Mesendoderm (in vitro differentiated cells): ENCODE measurements at regions not wholly inside any gene's neighbourhood (a gene's known extent, or its start where the extent isn't known, plus 50 kb on each side); places are given as distances from the start of the nearest gene placed in this dataset.
A peak's percentile ranks its signal among the peaks of the same experiment; 100 is the strongest.

Source experiments
- DNase-seq: peaks from one replicate; pipeline ENCODE4 v3.0.0; 2013
- H2AK5ac ChIP-seq: 2 replicates; pipeline ENCODE4 v1.6.1; 2013; ENCODE audit warnings: low read length, inconsistent platforms
- H2BK120ac ChIP-seq: 2 replicates; pipeline ENCODE4 v1.6.1; 2013; ENCODE audit warnings: low read depth, mild to moderate bottlenecking, low read length, moderate library complexity, mixed read lengths
- H2BK15ac ChIP-seq: replicated peaks from 2 replicates; pipeline ENCODE4 v1.6.1; 2013; ENCODE audit warnings: low read depth, mild to moderate bottlenecking, moderate library complexity
- H2BK5ac ChIP-seq: 2 replicates; pipeline ENCODE4 v1.6.1; 2013; ENCODE audit warnings: low read length, inconsistent platforms
- H3K18ac ChIP-seq: 2 replicates; pipeline ENCODE4 v1.6.1; 2013; ENCODE audit warnings: mild to moderate bottlenecking, low read length, mixed read lengths
- H3K23ac ChIP-seq: one replicate; pipeline ENCODE4 v1.6.1; 2013; ENCODE audit warnings: low read length
- H3K27ac ChIP-seq: 2 replicates; pipeline ENCODE4 v1.5.1; 2013; ENCODE audit warnings: low read depth, mild to moderate bottlenecking, inconsistent platforms, low read length, moderate library complexity
- H3K27me3 ChIP-seq: 2 replicates; pipeline ENCODE4 v1.6.1; 2013; ENCODE audit warnings: low read length, control low read depth, mild to moderate bottlenecking, inconsistent platforms; ENCODE audit not compliant: insufficient read depth, poor library complexity
- H3K36me3 ChIP-seq: 2 replicates; pipeline ENCODE4 v1.6.1; 2013; ENCODE audit warnings: low read length, inconsistent platforms; ENCODE audit not compliant: control insufficient read depth, insufficient read depth
- H3K4ac ChIP-seq: one replicate; pipeline ENCODE4 v1.6.1; 2013; ENCODE audit warnings: low read depth, mild to moderate bottlenecking, low read length, moderate library complexity
- H3K4me1 ChIP-seq: 2 replicates; pipeline ENCODE4 v1.6.1; 2013; ENCODE audit warnings: low read depth, low read length, inconsistent platforms; ENCODE audit not compliant: control insufficient read depth
- H3K4me2 ChIP-seq: 2 replicates; pipeline ENCODE4 v1.6.1; 2013; ENCODE audit warnings: low read length
- H3K4me3 ChIP-seq: 2 replicates; pipeline ENCODE4 v1.5.1; 2013; ENCODE audit warnings: mild to moderate bottlenecking, low read length
- H3K56ac ChIP-seq: one replicate; pipeline ENCODE4 v1.6.1; 2013; ENCODE audit warnings: low read length
- H3K79me1 ChIP-seq: 2 replicates; pipeline ENCODE4 v1.6.1; 2013; ENCODE audit warnings: low read length, inconsistent platforms
- H3K79me2 ChIP-seq: 2 replicates; pipeline ENCODE4 v1.6.1; 2013; ENCODE audit warnings: mild to moderate bottlenecking, low read length; ENCODE audit not compliant: control insufficient read depth, insufficient read depth
- H3K9ac ChIP-seq: 2 replicates; pipeline ENCODE4 v1.6.1; 2013; ENCODE audit warnings: low read length, inconsistent platforms
- H4K5ac ChIP-seq: one replicate; pipeline ENCODE4 v1.6.1; 2013; ENCODE audit warnings: low read length
- H4K8ac ChIP-seq: one replicate; pipeline ENCODE4 v1.6.1; 2013; ENCODE audit warnings: low read depth, mild to moderate bottlenecking, control low read depth, low read length, moderate library complexity
- WGBS: extraction: QIAGEN DNeasy Blood & Tissue Kit; methylation state at CpG from one replicate; pipeline ENCODE4 v1.1.7; 2013; ENCODE audit warnings: low lambda C conversion rate, missing lambda C conversion rate; ENCODE audit not compliant: insufficient coverage; ENCODE audit errors: extremely low coverage; 5-methylcytosine and 5-hydroxymethylcytosine counted together

GRCh38 chr4:83850435-83850834 is 314.5 kb downstream of the GPAT3 start:
- Histone ChIP-seq H3K79me2 (no peaks in the 10 kb centered on the region), H2AK5ac (no peak overlapping the region), H3K18ac (no peak overlapping the region), H3K27me3 (no peaks in the 10 kb centered on the region), H3K27ac (peak overlapping the region; percentile 50), H3K4me2 (no peak overlapping the region), H4K5ac (no peak overlapping the region), H3K36me3 (no peaks in the 10 kb centered on the region), H3K4ac (no peak overlapping the region), H3K9ac (no peak overlapping the region), H3K56ac (no peak overlapping the region), H3K79me1 (no peaks in the 10 kb centered on the region), H3K4me3 (no peak overlapping the region), H4K8ac (no peak overlapping the region), H2BK120ac (no peak overlapping the region), H3K4me1 (peaks cover 3% of the 10 kb centered on the region), H3K23ac (no peak overlapping the region), H2BK15ac (no peak overlapping the region), H2BK5ac (no peak overlapping the region)
- WGBS, result no CpG with 5 or more reads among the region's 6 CpGs
- DNase-seq, result peak; percentile 41

- no peak overlapping the region for H3K4ac ChIP-seq
- no peak overlapping the region for H3K4me3 ChIP-seq
- WGBS, result no CpG with 5 or more reads among the region's 3 CpGs
- DNase-seq, result no peak
- H2BK5ac ChIP-seq, result no peak overlapping the region
- H4K8ac ChIP-seq, result no peak overlapping the region
- H3K4me2 ChIP-seq, result no peak overlapping the region
- H4K5ac ChIP-seq, result no peak overlapping the region
- no peaks in the 10 kb centered on the region for H3K79me2 ChIP-seq
- H3K23ac ChIP-seq, result no peak overlapping the region
- no peaks in the 10 kb centered on the region for H3K36me3 ChIP-seq
- H3K4me1 ChIP-seq, result no peaks in the 10 kb centered on the region
- no peaks in the 10 kb centered on the region for H3K27me3 ChIP-seq
- H3K27ac ChIP-seq, result no peak overlapping the region
- H3K9ac ChIP-seq, result no peak overlapping the region
- no peak overlapping the region for H2BK120ac ChIP-seq
- no peak overlapping the region for H3K56ac ChIP-seq
- H2BK15ac ChIP-seq, result no peak overlapping the region
- H3K79me1 ChIP-seq, result no peaks in the 10 kb centered on the region
- H3K18ac ChIP-seq, result no peak overlapping the region
- no peak overlapping the region for H2AK5ac ChIP-seq
These were observed 310.4 kb downstream of the GPAT3 start for GRCh38 chr4:83846193-83846830.

DNA sequence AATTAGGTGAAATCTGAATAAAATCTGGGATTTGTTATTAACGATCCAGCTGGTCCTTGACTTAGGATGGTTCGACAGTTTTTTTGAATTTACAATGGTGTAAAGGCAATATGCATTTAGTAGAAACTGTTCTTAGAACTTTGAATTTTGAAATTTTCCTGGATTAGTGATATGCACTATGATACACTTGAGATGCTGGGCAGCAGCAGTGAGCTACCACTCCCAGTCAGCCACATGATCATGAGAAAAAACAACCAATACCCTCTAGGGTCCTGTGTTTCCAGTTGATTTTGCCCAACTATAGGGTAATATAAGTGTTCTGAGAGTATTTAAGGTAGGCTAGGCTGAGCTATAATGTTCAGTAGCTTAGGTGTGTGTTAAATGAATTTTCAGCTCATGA is 303.7 kb downstream of the GPAT3 start:
- Histone ChIP-seq H3K36me3 (no peaks in the 10 kb centered on the region), H2BK120ac (no peak overlapping the region), H3K56ac (no peak overlapping the region), H3K79me2 (no peaks in the 10 kb centered on the region), H4K5ac (no peak overlapping the region), H2BK5ac (no peak overlapping the region), H3K4me3 (no peak overlapping the region), H3K27me3 (no peaks in the 10 kb centered on the region), H4K8ac (no peak overlapping the region), H3K4me2 (no peak overlapping the region), H2AK5ac (no peak overlapping the region), H3K79me1 (no peaks in the 10 kb centered on the region), H2BK15ac (no peak overlapping the region), H3K4ac (no peak overlapping the region), H3K23ac (no peak overlapping the region), H3K4me1 (no peaks in the 10 kb centered on the region), H3K27ac (no peak overlapping the region), H3K18ac (no peak overlapping the region), H3K9ac (no peak overlapping the region)
- DNase-seq, result no peak
- no CpG with 5 or more reads among the region's 2 CpGs for WGBS

DNA sequence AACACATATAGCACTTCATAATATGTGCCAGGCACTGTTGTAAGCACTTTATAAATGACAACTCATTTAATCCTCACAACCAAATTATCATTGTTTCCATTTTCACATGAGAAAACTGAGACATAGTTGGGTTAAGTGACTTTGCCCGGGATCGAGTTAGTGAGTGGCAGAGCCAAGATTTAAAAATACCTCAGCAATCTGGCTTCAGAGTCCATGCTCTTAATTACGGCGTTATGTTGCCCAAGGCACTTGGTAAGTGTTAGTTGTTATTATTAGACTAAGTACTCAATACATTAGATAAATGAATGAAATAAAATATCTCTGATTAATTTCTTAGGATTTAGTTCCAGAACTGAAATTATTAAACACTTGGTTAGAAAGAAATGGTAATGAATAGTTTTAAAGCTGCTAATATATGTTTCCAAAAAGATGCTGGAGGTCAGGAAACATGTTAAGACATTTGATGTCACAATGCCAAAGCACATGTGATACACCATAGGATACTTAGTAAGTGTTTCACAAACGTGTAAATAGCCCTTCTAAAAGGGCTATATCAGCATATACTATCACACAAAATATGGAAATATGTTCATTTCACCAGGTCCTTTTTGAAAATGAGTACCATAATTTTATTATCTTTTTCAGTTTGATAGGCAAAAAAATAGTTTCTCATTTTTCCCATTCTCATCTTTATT is 301.9 kb downstream of the GPAT3 start:
- no peak overlapping the region for H2AK5ac ChIP-seq
- whole genome bisulfite sequencing, result no CpG with 5 or more reads among the region's 5 CpGs

GRCh38 chr4:83833920-83834319 is 298.0 kb downstream of the GPAT3 start:
- Histone ChIP-seq H3K9ac (no peak overlapping the region), H3K4ac (no peak overlapping the region), H3K27me3 (no peaks in the 10 kb centered on the region), H2BK15ac (no peak overlapping the region), H2BK120ac (no peak overlapping the region), H2BK5ac (no peak overlapping the region), H3K56ac (no peak overlapping the region), H3K79me1 (no peaks in the 10 kb centered on the region), H4K8ac (no peak overlapping the region), H3K4me1 (no peaks in the 10 kb centered on the region), H2AK5ac (no peak overlapping the region), H3K4me3 (no peak overlapping the region), H3K4me2 (no peak overlapping the region), H4K5ac (no peak overlapping the region), H3K27ac (no peak overlapping the region), H3K23ac (no peak overlapping the region), H3K18ac (no peak overlapping the region), H3K36me3 (no peaks in the 10 kb centered on the region), H3K79me2 (no peaks in the 10 kb centered on the region)
- no CpG with 5 or more reads among the region's 2 CpGs for WGBS
- no peak for DNase-seq

More for the DNA sequence above, 301.9 kb downstream of the GPAT3 start:
- no peaks in the 10 kb centered on the region for H3K79me2 ChIP-seq
- no peak overlapping the region for H3K4me2 ChIP-seq
- H3K56ac ChIP-seq, result no peak overlapping the region
- no peak overlapping the region for H2BK5ac ChIP-seq
- no peaks in the 10 kb centered on the region for H3K27me3 ChIP-seq
- H3K18ac ChIP-seq, result no peak overlapping the region
- H3K79me1 ChIP-seq, result no peaks in the 10 kb centered on the region
- no peak overlapping the region for H4K8ac ChIP-seq
- H3K27ac ChIP-seq, result no peak overlapping the region
- H2BK120ac ChIP-seq, result no peak overlapping the region
- H3K23ac ChIP-seq, result no peak overlapping the region
- H3K4ac ChIP-seq, result no peak overlapping the region
- H3K36me3 ChIP-seq, result no peaks in the 10 kb centered on the region
- H4K5ac ChIP-seq, result no peak overlapping the region
- no peak overlapping the region for H3K9ac ChIP-seq
- H2BK15ac ChIP-seq, result no peak overlapping the region
- no peaks in the 10 kb centered on the region for H3K4me1 ChIP-seq
- no peak overlapping the region for H3K4me3 ChIP-seq
- no peak for DNase-seq
